Activated T-helper 17 cell treated with anti-CD3 and anti-CD28 coated beads, Interleukin-2, amount 50 U/mL, for 72 hours (primary cell): ENCODE measurements at regions not wholly inside any gene's neighbourhood (a gene's known extent, or its start where the extent isn't known, plus 50 kb on each side); places are given as distances from the start of the nearest gene placed in this dataset.

Experiments used
- ATAC-seq: fragments of 150-1000 bp; cut with Tn5 transposase; replicated peaks from 2 replicates; pipeline ENCODE4 v1.10.0; 2021; ENCODE audit warnings: mild to moderate bottlenecking, moderate library complexity
- H3K27ac Mint-ChIP-seq: one replicate; pipeline ENCODE4 v1.8.0; 2022; ENCODE audit warnings: mixed read lengths
- H3K27me3 Mint-ChIP-seq: one replicate; pipeline ENCODE4 v1.8.0; 2022; ENCODE audit warnings: mixed read lengths
- H3K36me3 Mint-ChIP-seq: one replicate; pipeline ENCODE4 v1.8.0; 2022; ENCODE audit warnings: low read depth, mild to moderate bottlenecking, mixed read lengths
- H3K4me1 Mint-ChIP-seq: one replicate; pipeline ENCODE4 v1.8.0; 2022; ENCODE audit warnings: mixed read lengths
- H3K4me3 Mint-ChIP-seq: one replicate; pipeline ENCODE4 v1.8.0; 2022; ENCODE audit warnings: mild to moderate bottlenecking, mixed read lengths
- H3K9me3 Mint-ChIP-seq: one replicate; pipeline ENCODE4 v1.8.0; 2022; ENCODE audit warnings: mixed read lengths

DNA sequence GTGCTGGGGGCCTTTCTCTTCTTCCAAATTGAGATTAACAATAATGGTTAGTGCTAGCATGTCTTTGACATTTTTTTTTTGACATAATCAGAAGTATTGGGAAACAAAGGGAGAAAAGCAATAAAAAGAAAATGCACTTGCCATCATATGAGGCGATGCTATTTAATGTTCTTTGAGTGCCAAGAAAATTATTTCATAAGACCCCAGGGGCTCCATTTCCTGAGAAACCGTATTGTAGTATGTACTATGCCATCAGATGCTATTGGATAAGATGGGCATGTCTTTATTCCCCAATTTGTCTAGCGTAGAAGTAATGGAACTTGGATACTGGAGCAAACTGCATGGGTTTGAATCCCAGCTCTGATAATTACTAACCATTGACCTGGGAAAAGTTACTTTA is 408.9 kb downstream of the ADRA2A start:
- ATAC-seq = no peak
- no peaks in the 10 kb centered on the region for H3K36me3 Mint-ChIP-seq
- peaks cover 3% of the 10 kb centered on the region for H3K27me3 Mint-ChIP-seq
- peaks cover 14% of the 10 kb centered on the region for H3K9me3 Mint-ChIP-seq
- no peak overlapping the region for H3K27ac Mint-ChIP-seq
- no peaks in the 10 kb centered on the region for H3K4me1 Mint-ChIP-seq
- H3K4me3 Mint-ChIP-seq = no peak overlapping the region

DNA sequence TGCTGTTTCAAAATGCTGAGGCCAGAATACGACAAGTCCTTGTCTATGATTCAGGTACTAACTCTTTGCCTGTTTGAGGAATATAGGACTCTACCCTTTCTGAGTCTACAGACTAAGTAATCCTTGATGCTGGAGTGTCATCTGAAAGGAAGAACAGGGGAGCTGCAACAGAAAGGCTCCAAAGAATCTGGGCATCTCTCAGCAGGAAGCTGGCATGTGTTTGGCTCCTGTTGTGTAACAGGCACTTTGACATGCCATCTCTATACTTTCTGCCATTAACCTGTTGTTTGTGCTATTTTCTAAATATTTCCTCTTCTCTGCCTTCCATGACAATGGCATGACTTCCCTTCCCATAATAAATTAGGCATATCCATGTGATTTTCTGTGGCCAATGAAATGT is 409.5 kb downstream of the ADRA2A start:
- no peak overlapping the region for H3K4me3 Mint-ChIP-seq
- H3K27me3 Mint-ChIP-seq = peaks cover 3% of the 10 kb centered on the region
- no peaks in the 10 kb centered on the region for H3K36me3 Mint-ChIP-seq
- no peak overlapping the region for H3K27ac Mint-ChIP-seq
- ATAC-seq = no peak
- peaks cover 20% of the 10 kb centered on the region for H3K9me3 Mint-ChIP-seq
- no peaks in the 10 kb centered on the region for H3K4me1 Mint-ChIP-seq

DNA sequence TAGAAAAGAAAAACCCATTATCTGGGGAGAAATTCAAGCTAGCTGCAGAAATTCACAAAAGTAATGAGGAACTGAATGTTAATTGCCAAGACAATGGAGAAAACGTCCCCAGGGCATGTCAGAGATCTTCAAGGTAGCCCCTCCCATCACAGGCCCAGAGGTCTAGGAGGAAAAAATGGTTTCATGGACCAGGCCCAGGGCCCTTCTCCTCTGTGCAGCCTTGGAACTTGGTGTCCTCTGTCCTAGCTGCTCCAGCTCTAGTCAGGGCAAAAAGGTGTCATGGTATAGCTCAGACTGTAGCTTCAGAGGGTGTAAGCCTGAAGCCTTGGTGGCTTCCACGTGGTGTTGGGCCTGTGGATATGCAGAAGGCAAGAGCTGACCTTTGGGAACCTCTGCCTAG is 411.8 kb downstream of the ADRA2A start:
- Mint-ChIP-seq H3K36me3 (no peaks in the 10 kb centered on the region), H3K9me3 (peaks cover 29% of the 10 kb centered on the region), H3K4me1 (no peaks in the 10 kb centered on the region), H3K27ac (no peak overlapping the region), H3K4me3 (no peak overlapping the region), H3K27me3 (peaks cover 3% of the 10 kb centered on the region)
- ATAC-seq = no peak

DNA sequence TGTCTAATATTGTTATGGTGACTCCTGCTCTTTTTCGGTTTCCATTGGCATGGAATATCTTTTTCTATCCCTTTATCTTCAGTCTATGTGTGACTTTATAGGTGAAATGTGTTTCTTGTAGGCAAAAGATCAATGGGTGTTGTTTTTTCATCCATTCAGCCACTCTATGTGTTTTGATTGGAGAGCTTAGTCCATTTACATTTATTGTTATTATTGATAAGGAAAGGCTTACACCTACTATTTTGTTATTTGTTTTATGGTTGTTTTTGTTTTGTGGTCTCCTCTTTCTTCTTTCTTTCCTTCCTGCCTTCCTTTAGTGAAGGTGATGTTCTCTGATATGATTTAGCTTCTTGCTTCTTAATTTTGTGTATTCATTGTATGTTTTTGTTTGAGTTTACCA is 414.3 kb downstream of the ADRA2A start:
- no peak for ATAC-seq
- Mint-ChIP-seq H3K27ac (no peak overlapping the region), H3K27me3 (peaks cover 3% of the 10 kb centered on the region), H3K36me3 (no peaks in the 10 kb centered on the region), H3K4me3 (no peak overlapping the region), H3K4me1 (no peaks in the 10 kb centered on the region), H3K9me3 (peaks cover 29% of the 10 kb centered on the region)

DNA sequence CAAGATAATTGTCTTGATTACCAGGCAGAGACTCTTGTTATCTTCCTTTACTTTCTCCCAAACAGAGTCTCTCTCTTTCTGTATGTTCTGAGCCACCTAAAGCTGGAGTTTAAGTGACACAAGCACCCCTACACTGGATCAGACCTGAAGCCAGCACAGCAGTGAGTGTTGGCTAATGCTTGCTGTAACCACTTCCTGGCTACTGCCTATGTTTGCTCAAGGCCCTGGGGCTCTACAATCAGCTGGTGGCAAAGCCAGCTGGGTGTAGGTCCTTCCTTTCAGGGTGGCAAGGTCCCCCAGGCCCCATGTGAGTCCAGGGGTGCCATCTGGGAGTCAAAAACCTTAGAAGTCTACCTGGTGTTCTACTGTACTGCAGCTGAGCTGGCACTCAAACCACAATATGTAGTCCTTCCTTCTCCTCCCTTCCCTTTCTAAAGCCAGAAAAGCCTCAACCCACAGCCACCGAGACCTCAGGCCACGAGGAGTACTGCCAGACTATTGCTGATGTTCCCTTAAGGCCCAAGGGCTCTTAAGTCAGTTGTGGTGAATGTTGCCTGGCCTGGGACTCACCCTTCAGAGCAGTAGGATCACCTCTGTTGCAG is 416.3 kb downstream of the ADRA2A start:
- peaks cover 23% of the 10 kb centered on the region for H3K9me3 Mint-ChIP-seq
- H3K27me3 Mint-ChIP-seq = peaks cover 9% of the 10 kb centered on the region
- H3K4me3 Mint-ChIP-seq = no peak overlapping the region
- H3K4me1 Mint-ChIP-seq = no peaks in the 10 kb centered on the region
- no peaks in the 10 kb centered on the region for H3K36me3 Mint-ChIP-seq
- no peak for ATAC-seq
- H3K27ac Mint-ChIP-seq = no peak overlapping the region

DNA sequence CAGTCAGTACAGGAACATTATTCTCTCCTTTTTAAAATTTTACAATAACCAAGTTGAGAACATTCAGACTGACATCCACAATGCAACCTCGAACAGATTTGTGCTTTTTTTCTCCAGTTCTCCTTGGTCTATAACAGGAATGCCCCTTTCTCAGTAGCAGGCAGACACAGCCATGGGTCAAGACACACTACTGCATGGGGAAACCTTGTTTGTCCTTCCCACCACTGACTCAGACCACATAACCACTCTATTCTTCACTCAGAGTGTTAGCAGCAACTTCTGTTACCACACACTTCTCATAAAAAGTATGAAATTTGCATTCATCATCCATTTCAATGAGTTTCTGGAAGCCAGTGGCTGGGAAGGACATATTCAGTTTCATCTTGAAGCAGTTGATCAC is 421.7 kb downstream of the ADRA2A start:
- no peak overlapping the region for H3K27ac Mint-ChIP-seq
- no peak overlapping the region for H3K4me3 Mint-ChIP-seq
- H3K27me3 Mint-ChIP-seq = peaks cover 20% of the 10 kb centered on the region
- H3K36me3 Mint-ChIP-seq = no peaks in the 10 kb centered on the region
- no peaks in the 10 kb centered on the region for H3K4me1 Mint-ChIP-seq
- ATAC-seq = no peak
- H3K9me3 Mint-ChIP-seq = peaks cover 3% of the 10 kb centered on the region

DNA sequence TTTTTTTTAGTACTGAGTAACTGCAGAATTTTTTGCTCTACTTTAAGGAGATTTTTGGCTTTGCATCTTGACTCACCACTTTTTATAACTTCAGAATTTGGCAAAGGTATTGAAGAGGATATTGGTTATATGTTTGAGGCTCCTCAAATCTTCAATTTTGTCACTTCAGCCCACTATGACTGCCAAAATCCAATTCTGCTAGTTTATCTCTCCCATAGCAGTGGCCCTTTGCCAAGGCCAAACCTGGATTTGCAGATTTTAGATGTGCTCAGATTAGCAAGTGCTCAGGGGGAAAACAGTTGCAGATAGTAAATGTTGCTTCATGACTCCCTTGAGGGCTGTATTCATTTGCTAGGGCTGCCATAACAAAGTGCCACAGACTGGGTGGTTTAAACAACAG is 427.5 kb downstream of the ADRA2A start:
- no peak for ATAC-seq
- Mint-ChIP-seq H3K9me3 (peaks cover 3% of the 10 kb centered on the region), H3K27me3 (peaks cover 16% of the 10 kb centered on the region), H3K4me1 (no peaks in the 10 kb centered on the region), H3K36me3 (no peaks in the 10 kb centered on the region), H3K4me3 (no peak overlapping the region), H3K27ac (no peak overlapping the region)

DNA sequence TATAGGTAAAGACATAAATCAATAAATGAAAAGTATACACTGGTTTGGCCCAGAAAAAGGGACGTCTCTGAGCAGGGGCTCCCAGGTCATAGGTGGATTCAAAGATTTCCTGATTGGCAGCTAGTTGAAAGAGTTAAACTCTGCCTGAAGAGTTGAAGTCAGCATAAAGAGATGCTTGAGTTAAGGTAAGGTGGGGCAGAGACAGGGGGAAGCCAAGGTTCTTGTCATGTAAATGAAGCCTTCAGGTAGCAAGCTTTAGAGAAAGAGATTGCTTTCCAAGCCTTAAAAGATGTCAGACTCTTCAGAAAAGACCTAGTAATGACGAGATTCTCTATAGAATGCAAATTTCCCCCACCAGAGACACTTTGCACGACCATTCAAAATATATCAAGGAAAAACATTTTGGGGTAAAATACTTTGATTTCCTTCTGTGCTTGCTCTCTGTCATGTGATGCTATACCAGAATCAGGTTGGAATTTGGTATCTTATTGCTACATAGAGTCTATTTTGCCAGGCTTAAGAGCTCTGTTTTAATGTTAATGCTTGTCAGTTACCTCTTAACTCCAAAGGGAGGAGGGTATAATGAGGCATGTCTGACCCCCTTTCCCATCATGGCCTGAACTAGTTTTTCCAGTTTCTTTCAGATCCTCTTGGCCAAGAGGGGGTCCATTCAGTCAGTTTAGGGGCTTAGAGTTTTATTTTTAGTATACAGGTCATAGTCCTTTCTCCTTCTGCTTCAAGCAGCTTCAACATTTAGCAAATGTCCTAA is 429.6 kb downstream of the ADRA2A start:
- Mint-ChIP-seq H3K27me3 (peaks cover 22% of the 10 kb centered on the region), H3K4me3 (no peak overlapping the region), H3K4me1 (no peaks in the 10 kb centered on the region), H3K9me3 (peaks cover 10% of the 10 kb centered on the region), H3K36me3 (no peaks in the 10 kb centered on the region), H3K27ac (no peak overlapping the region)
- ATAC-seq = no peak

DNA sequence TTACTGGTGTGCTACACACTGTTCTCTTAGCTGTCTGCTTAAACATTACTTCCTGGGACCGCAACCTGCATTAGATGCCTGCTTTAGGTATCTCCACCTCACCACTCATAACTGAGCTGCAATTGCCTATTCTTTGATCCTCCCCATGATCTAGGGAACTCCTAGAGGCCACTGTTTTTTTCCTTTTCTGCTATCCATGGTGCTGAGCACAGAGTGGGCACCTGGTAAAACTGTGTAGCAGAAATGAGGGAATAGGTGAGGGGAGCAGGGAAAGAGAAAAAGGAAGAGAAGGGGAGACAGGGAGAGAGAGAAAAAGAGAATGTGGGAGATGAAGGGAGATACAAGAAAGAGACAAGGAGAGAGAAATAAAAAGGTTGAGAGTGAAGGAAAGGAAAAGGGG is 434.9 kb downstream of the ADRA2A start:
- H3K27me3 Mint-ChIP-seq = peaks cover 18% of the 10 kb centered on the region
- H3K36me3 Mint-ChIP-seq = no peaks in the 10 kb centered on the region
- ATAC-seq = no peak
- H3K4me1 Mint-ChIP-seq = no peaks in the 10 kb centered on the region
- H3K4me3 Mint-ChIP-seq = no peak overlapping the region
- peaks cover 6% of the 10 kb centered on the region for H3K9me3 Mint-ChIP-seq
- H3K27ac Mint-ChIP-seq = no peak overlapping the region

DNA sequence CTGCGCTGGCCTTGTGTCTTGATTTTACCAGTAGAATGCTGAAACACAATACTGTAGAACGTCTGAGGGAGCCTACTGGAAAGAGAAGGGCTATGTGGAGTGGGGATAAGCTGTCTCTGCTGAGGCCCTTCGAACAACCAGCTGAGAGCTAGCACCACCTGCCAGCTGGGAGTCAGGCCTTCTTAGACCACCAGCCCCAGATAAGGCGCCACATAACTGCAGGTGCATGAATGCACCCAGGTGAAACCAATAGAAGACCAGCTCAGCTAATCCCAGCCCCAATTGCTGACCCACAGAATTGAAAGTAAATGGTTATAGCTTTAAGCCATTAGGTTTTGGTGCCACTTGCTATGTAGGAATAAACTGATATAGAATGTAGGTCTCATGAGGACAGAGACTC is 438.4 kb downstream of the ADRA2A start:
- no peak overlapping the region for H3K27ac Mint-ChIP-seq
- no peaks in the 10 kb centered on the region for H3K4me1 Mint-ChIP-seq
- no peak for ATAC-seq
- H3K9me3 Mint-ChIP-seq = no peaks in the 10 kb centered on the region
- H3K4me3 Mint-ChIP-seq = no peak overlapping the region
- peaks cover 9% of the 10 kb centered on the region for H3K27me3 Mint-ChIP-seq
- H3K36me3 Mint-ChIP-seq = no peaks in the 10 kb centered on the region

DNA sequence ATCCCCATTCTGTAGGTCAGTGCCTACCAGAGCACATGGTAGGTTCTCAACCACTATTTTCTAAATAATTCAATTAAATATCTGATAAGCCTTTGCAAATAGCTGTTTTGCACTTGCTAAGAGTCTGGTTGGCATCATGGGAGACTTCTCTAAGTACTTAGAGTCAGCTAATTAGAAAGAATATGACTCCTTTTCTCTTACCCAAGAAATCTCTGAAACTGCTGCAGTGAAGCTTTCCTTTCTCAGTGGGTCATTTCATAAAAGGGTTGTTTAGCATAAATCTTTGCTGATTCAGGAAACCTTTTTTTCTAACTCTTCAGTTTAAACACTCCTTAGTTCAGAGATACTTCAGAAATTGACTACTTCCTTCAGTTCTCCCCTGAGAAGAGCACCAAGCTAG is 438.9 kb downstream of the ADRA2A start:
- H3K27ac Mint-ChIP-seq = no peak overlapping the region
- H3K4me3 Mint-ChIP-seq = no peak overlapping the region
- no peaks in the 10 kb centered on the region for H3K9me3 Mint-ChIP-seq
- no peaks in the 10 kb centered on the region for H3K36me3 Mint-ChIP-seq
- peaks cover 6% of the 10 kb centered on the region for H3K27me3 Mint-ChIP-seq
- ATAC-seq = no peak
- H3K4me1 Mint-ChIP-seq = no peaks in the 10 kb centered on the region

DNA sequence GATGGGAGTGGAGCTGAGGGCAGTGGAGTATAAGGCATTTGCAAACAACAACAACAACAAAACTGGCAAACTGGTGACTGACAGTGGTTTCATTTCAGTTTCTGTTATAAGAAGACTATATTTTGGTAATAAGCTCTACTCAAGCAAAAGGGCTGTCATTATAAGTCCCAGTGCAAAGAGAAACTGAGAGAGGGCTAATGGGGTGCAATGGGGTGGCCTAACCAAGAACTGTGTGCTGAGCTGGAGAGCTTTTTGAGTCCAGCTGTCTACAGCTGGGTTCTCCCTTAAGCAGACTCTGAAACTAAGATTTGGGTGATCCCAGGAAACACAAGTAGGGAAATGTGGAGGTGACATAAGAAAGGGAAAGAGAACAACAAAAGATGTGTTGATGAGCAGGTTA is 439.3 kb downstream of the ADRA2A start:
- H3K27ac Mint-ChIP-seq = no peak overlapping the region
- peaks cover 6% of the 10 kb centered on the region for H3K27me3 Mint-ChIP-seq
- ATAC-seq = no peak
- no peaks in the 10 kb centered on the region for H3K36me3 Mint-ChIP-seq
- no peak overlapping the region for H3K4me3 Mint-ChIP-seq
- H3K4me1 Mint-ChIP-seq = no peaks in the 10 kb centered on the region
- no peaks in the 10 kb centered on the region for H3K9me3 Mint-ChIP-seq

DNA sequence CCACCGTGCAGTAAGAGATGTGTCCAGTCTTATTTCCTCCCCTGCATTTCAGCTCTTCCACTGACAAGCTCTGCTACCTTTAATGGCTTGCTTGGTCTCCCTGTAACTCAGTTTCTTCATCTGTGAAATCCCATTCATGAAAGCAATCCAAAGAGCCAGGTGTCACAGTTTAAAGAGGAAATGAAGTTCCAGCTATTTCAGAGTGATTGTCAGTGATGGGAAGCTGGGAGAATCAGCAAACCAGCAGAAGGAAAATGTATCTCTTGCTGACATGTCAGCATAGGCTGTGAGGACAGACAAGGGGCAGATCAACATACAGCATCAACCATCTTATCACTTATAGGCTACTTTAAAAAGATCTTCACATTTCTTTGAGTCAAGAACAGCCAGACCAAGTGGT is 445.3 kb downstream of the ADRA2A start:
- H3K4me1 Mint-ChIP-seq = no peaks in the 10 kb centered on the region
- ATAC-seq = no peak
- peaks cover 12% of the 10 kb centered on the region for H3K27me3 Mint-ChIP-seq
- no peaks in the 10 kb centered on the region for H3K9me3 Mint-ChIP-seq
- no peak overlapping the region for H3K4me3 Mint-ChIP-seq
- H3K27ac Mint-ChIP-seq = no peak overlapping the region
- H3K36me3 Mint-ChIP-seq = no peaks in the 10 kb centered on the region

DNA sequence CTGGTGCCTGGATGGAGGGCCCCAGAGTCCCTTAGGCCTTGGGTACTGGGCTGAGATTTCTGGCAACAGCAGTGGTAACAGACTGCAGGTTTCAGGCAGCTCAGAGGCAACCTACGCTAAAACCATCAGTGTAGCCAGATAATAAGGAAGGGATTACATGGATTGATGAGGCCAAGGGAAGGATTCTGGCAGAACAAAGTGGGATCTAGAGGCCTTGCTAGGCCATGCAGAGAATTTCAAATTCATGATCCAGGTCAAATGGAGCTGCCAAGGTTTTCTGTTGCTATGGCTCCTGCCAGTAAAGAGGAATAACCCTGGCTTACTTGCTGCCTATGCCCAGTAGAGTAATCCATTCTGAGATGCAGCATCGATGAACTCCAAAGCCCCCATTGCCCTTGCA is 445.7 kb downstream of the ADRA2A start:
- no peaks in the 10 kb centered on the region for H3K9me3 Mint-ChIP-seq

DNA sequence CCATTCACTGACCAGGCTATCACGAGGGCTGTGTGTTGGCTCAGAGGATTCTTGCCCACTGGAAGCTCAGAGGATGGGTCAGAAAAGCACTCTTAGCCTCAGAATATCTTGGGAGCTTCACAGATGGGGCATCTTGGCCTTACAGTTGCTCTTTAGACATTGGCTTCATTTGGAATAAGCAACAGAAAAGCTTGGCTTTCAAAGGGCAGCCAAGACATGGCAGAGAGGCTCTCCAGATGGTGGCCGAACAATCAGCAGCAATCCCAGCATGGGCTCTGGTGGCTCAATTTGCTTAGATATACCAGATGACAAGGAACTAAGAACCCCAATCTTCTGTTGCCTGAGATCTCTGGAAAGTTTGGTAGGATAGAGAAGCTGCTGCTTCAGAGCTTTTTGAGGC is 446.2 kb downstream of the ADRA2A start:
- H3K27ac Mint-ChIP-seq = no peak overlapping the region
- H3K9me3 Mint-ChIP-seq = no peaks in the 10 kb centered on the region
- no peaks in the 10 kb centered on the region for H3K36me3 Mint-ChIP-seq
- ATAC-seq = no peak
- H3K4me1 Mint-ChIP-seq = no peaks in the 10 kb centered on the region
- H3K4me3 Mint-ChIP-seq = no peak overlapping the region
- H3K27me3 Mint-ChIP-seq = peaks cover 17% of the 10 kb centered on the region

More for the DNA sequence above, 445.7 kb downstream of the ADRA2A start:
- no peak for ATAC-seq
- Mint-ChIP-seq H3K27me3 (peaks cover 13% of the 10 kb centered on the region), H3K4me1 (no peaks in the 10 kb centered on the region), H3K27ac (no peak overlapping the region), H3K36me3 (no peaks in the 10 kb centered on the region), H3K4me3 (no peak overlapping the region)
